ENCODE measurements at regions not wholly inside any gene's neighbourhood (a gene's known extent, or its start where the extent isn't known, plus 50 kb on each side); places are given as distances from the start of the nearest gene placed in this dataset.
A peak's percentile ranks its signal among the peaks of the same experiment; 100 is the strongest.

DNA sequence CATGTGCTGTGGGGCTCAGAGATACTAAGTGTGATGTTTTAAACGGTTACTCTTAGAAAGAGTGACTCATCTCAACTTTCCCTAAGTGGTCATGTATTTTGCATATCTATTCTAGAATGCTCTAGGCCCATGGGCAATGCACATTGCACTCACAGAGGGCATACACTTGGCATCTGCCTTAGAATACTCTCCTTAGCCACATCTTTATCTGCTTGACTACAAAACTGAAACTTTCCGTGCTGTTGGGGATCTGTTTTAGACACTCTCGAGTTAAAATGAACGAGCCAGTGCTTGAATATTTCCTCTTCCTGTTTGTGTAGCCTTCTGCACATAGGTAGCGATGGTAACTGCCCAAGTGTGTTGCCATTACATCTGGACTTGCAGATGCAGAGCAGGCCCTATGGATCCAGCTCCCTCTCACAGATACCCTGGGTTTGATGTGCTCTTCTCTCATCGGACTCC, 180.5 kb downstream of the CAND1 start:
- in situ Hi-C loops (cut with HindIII; ENCODE audit: low pct_ligation_motif_present, low pct_unique_long_range_greater_than_20kb, low sequenced_read_pairs) = no loop called here
- DNase-seq = no peak

- in situ Hi-C loops (cut with HindIII; ENCODE audit: low pct_ligation_motif_present, low pct_unique_long_range_greater_than_20kb, low sequenced_read_pairs) = no loop called here
- DNase-seq = no peak
These were observed 181.3 kb downstream of the CAND1 start for GRCh38 chr12:67450441-67450840.

DNA sequence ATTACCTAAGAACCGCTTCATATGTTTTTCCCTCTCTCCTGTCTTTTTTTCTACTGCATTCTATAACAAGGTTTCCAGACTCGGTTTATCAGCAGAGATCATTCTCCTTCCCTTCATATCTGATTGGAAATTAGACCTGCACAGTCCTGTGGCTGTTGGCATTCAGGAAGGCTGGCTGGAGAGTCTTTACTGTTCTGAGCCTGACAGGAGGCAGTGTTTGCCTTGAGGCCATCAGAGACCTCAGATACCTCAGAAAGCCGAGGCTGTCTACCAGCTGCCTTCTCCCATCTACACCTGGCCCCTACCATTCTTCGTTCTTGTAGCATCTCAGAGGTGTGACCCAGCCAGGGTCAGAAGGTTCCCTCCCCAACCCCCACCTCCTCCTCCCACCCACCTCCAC, 182.0 kb downstream of the CAND1 start:
- DNase-seq = no peak
- in situ Hi-C loops (cut with HindIII; ENCODE audit: low pct_ligation_motif_present, low pct_unique_long_range_greater_than_20kb, low sequenced_read_pairs) = no loop called here

GRCh38 chr12:67452119-67452805, 183.1 kb downstream of the CAND1 start:
- no peak for DNase-seq
- in situ Hi-C loops (cut with HindIII; ENCODE audit: low pct_ligation_motif_present, low pct_unique_long_range_greater_than_20kb, low sequenced_read_pairs) = no loop called here

DNA sequence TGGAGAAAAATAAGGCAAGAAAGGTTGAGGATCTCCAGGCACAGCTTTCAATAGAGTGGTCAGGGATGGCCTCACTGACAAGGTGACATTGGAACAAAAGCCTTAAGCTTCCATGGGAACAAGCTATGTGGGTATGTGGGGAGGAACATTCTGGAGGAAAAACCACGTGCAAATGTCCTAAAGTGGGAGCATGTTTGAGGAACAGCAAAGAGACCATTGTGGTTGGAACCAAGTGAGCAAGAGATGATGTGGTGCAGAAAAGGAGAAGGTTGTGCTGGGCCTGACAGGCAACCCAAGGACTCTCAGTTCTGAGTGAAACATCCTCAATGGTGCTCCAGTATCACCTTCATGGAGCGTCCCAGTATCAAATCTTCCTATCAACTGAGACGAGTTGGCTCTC, 184.0 kb downstream of the CAND1 start:
- in situ Hi-C loops (cut with HindIII; ENCODE audit: low pct_ligation_motif_present, low pct_unique_long_range_greater_than_20kb, low sequenced_read_pairs) = no loop called here

GRCh38 chr12:67455236-67455635, 186.1 kb downstream of the CAND1 start:
- in situ Hi-C loops (cut with HindIII; ENCODE audit: low pct_ligation_motif_present, low pct_unique_long_range_greater_than_20kb, low sequenced_read_pairs) = no loop called here
- DNase-seq = no peak

More for the DNA sequence above, 184.0 kb downstream of the CAND1 start:
- no peak for DNase-seq

DNA sequence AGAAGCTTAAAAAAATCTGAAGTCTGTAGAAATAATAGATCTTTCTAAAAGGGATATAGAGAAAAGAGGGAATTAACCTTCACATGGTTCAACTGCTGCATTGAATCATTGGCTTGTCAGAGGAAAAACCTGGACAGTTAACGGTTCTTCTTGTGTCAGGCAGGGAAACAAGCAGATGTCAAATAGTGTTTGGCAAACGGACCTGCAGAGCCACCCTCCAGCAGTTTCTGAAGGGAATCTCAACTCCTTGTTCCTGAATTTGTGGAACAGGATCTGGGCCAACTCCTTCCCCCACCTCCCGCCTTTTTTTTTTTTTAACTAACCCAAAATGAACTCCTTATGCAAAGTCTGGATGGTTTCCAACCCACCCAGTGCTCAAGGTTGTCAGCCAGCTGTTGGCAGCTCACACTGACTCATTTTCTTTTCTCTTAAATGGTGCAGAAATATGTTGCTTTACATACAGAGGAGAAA, 187.3 kb downstream of the CAND1 start:
- in situ Hi-C loops (cut with HindIII; ENCODE audit: low pct_ligation_motif_present, low pct_unique_long_range_greater_than_20kb, low sequenced_read_pairs) = no loop called here
- DNase-seq = no peak

GRCh38 chr12:67457136-67457535, 188.0 kb downstream of the CAND1 start:
- in situ Hi-C loops (cut with HindIII; ENCODE audit: low pct_ligation_motif_present, low pct_unique_long_range_greater_than_20kb, low sequenced_read_pairs) = no loop called here
- no peak for DNase-seq

- in situ Hi-C loops (cut with HindIII; ENCODE audit: low pct_ligation_motif_present, low pct_unique_long_range_greater_than_20kb, low sequenced_read_pairs) = no loop called here
- peak; percentile 21 for DNase-seq
These were observed 188.9 kb downstream of the CAND1 start for GRCh38 chr12:67457778-67458665.

DNA sequence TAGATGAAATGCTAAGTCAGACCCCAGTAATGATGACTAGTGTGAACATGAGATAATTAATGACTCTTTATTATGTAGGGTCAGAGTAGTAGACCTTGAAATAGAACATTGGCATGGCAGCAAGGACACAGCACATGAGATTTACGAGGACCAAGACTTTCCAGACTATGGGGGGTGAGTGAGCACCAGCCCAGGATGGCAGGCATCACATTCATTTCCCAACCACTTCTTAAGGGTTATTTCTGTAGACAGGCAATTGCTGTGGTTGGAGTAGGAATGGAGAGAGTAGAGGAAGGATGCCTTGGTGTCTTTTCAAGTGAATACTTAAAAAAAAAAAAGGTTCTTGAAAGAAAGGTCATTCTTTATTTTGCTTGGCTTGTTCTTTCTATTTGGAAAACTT, 189.4 kb upstream of the DYRK2 start:
- DNase-seq = no peak
- in situ Hi-C loops (cut with HindIII; ENCODE audit: low pct_ligation_motif_present, low pct_unique_long_range_greater_than_20kb, low sequenced_read_pairs) = no loop called here

GRCh38 chr12:67459578-67459977, 189.0 kb upstream of the DYRK2 start:
- no peak for DNase-seq
- in situ Hi-C loops (cut with HindIII; ENCODE audit: low pct_ligation_motif_present, low pct_unique_long_range_greater_than_20kb, low sequenced_read_pairs) = no loop called here

- in situ Hi-C loops (cut with HindIII; ENCODE audit: low pct_ligation_motif_present, low pct_unique_long_range_greater_than_20kb, low sequenced_read_pairs) = no loop called here
- no peak for DNase-seq
These were observed 188.2 kb upstream of the DYRK2 start for GRCh38 chr12:67460388-67460787.

- in situ Hi-C loops (cut with HindIII; ENCODE audit: low pct_ligation_motif_present, low pct_unique_long_range_greater_than_20kb, low sequenced_read_pairs) = no loop called here
- no peak for DNase-seq
These were observed 179.8 kb upstream of the DYRK2 start for GRCh38 chr12:67468549-67469245.

GRCh38 chr12:67469666-67470065, 178.9 kb upstream of the DYRK2 start:
- no peak for DNase-seq
- in situ Hi-C loops (cut with HindIII; ENCODE audit: low pct_ligation_motif_present, low pct_unique_long_range_greater_than_20kb, low sequenced_read_pairs) = no loop called here

DNA sequence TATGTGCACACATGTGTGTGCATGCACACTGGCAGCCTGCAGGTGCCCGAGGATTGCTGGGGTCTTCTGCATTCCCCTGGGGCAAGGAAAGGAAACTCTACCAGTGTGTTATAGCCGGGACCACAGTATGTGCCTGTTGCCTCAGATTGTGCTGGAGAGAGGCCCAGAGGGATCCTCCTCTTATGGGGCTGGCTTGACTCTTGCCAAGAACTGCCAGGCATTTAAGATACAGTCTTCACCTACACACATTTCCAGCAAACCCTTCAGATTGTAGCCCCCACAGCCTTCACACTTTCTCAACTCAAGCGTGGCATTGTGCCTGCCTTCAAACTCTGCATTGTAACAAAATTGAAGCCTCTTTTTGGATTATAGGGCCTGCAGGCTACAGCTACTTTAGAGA, 176.7 kb upstream of the DYRK2 start:
- in situ Hi-C loops (cut with HindIII; ENCODE audit: low pct_ligation_motif_present, low pct_unique_long_range_greater_than_20kb, low sequenced_read_pairs) = no loop called here
- DNase-seq = no peak

DNA sequence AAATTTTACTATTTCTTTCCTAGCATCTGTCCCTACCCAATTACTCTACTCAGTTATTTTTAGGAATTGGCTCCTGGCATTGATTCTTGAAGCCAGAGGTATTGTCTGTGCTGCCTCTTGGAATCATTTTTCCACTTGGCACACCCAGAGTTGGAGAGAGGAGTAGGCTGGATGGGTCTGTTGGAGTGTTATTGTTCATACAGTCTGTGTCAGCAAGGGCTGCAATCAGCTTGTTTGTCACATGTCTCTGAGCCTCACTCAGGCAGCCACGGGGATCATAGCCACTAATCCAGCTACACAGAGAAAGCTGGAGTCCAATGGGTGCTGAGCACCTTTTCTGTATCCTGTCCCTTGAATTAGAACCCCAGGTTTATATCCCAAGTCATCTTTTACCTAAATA, 176.0 kb upstream of the DYRK2 start:
- in situ Hi-C loops (cut with HindIII; ENCODE audit: low pct_ligation_motif_present, low pct_unique_long_range_greater_than_20kb, low sequenced_read_pairs) = no loop called here
- no peak for DNase-seq

- no peak for DNase-seq
- in situ Hi-C loops (cut with HindIII; ENCODE audit: low pct_ligation_motif_present, low pct_unique_long_range_greater_than_20kb, low sequenced_read_pairs) = no loop called here
These were observed 173.5 kb upstream of the DYRK2 start for GRCh38 chr12:67474934-67475620.

- DNase-seq = no peak
- in situ Hi-C loops (cut with HindIII; ENCODE audit: low pct_ligation_motif_present, low pct_unique_long_range_greater_than_20kb, low sequenced_read_pairs) = no loop called here
These were observed 172.8 kb upstream of the DYRK2 start for GRCh38 chr12:67475725-67476124.

Measured in ACHN (cell line).